ENCODE measurements at regions not wholly inside any gene's neighbourhood (a gene's known extent, or its start where the extent isn't known, plus 50 kb on each side); places are given as distances from the start of the nearest gene placed in this dataset.

- Histone ChIP-seq H3K79me2 (ENCODE audit: control insufficient read depth in 1 of 2, insufficient read depth in 2 of 2, low read length in 2 of 2) (no peaks in the 10 kb centered on the region), H4K5ac (ENCODE audit: insufficient read length, low read depth, low read length) (no peak overlapping the region), H3K23ac (ENCODE audit: insufficient read length) (no peak overlapping the region), H2BK20ac (ENCODE audit: low read length) (no peak overlapping the region), H2BK15ac (ENCODE audit: low read length) (no peak overlapping the region), H2AFZ (ENCODE audit: low read length) (no peak overlapping the region), H3K56ac (replicated peaks; ENCODE audit: insufficient read length, low read depth, low read length) (no peak overlapping the region), H4K20me1 (replicated peaks in 1 of 2; ENCODE audit: control insufficient read depth in 1 of 2, insufficient read depth in 2 of 2, low read length in 2 of 2) (no peaks in the 10 kb centered on the region), H2BK5ac (ENCODE audit: low read depth, low read length) (no peak overlapping the region), H3K9ac (replicated peaks in 1 of 4; ENCODE audit: extremely low read depth in 1 of 4, low read depth in 3 of 4, low read length in 3 of 4) (no peak overlapping the region), H4K8ac (ENCODE audit: extremely low read depth, insufficient read depth, low read length) (no peak overlapping the region), H3K27ac (ENCODE audit: low read depth, low read length) (no peak overlapping the region), H3K9me3 (ENCODE audit: insufficient read depth in 2 of 2, low read depth in 1 of 2, low read length in 1 of 2) (no peaks in the 10 kb centered on the region), H3K27me3 (replicated peaks in 1 of 4; ENCODE audit: control insufficient read depth in 3 of 4, extremely low read depth in 1 of 4, insufficient read depth in 3 of 4, low read length in 3 of 4) (no peaks in the 10 kb centered on the region), H2BK12ac (ENCODE audit: low read depth, low read length) (no peak overlapping the region), H3K14ac (ENCODE audit: insufficient read length) (no peak overlapping the region), H3K4ac (replicated peaks; ENCODE audit: insufficient read length, low read depth, low read length) (no peak overlapping the region), H3K4me3 (ENCODE audit: extremely low read depth in 1 of 4, insufficient read depth in 2 of 4, low read depth in 3 of 4, low read length in 4 of 4) (no peak overlapping the region), H3K23me2 (ENCODE audit: low read depth, low read length) (no peaks in the 10 kb centered on the region), H4K91ac (replicated peaks; ENCODE audit: insufficient read length, low read length) (no peak overlapping the region), H3K18ac (ENCODE audit: extremely low read depth, low read length) (no peak overlapping the region), H3K36me3 (ENCODE audit: control insufficient read depth in 2 of 4, insufficient read depth in 4 of 4, low read length in 3 of 4) (no peaks in the 10 kb centered on the region), H2BK120ac (replicated peaks; ENCODE audit: low read depth, low read length) (no peak overlapping the region), H3K4me1 (replicated peaks in 1 of 4; ENCODE audit: control insufficient read depth in 3 of 4, insufficient read depth in 4 of 4, low read length in 3 of 4) (no peaks in the 10 kb centered on the region), H3K4me2 (ENCODE audit: insufficient read depth in 1 of 2, low read depth in 2 of 2, low read length in 2 of 2) (no peak overlapping the region), H3K79me1 (ENCODE audit: low read depth, low read length) (no peaks in the 10 kb centered on the region), H2AK5ac (ENCODE audit: low read depth, low read length) (no peak overlapping the region)
- ChIA-PET POLR2A (ENCODE audit: partially characterized antibody) (no interaction called here), CTCF (ENCODE audit: partially characterized antibody) (interaction anchor here (0.7 kb wide), 1 partner anchor 32 kb away, joined by 3 read pairs; no protein-coding TSS in a partner anchor)
- TF ChIP-seq BACH1 (IDR thresholded peaks at IDR 0.05; ENCODE audit: low read length): no peak
- no peak for TF ChIP-seq PHF8 (conservative IDR thresholded peaks at IDR 0.05; ENCODE audit: low read depth, low read length)
- no peak for TF ChIP-seq POLR2A (IDR thresholded peaks at IDR 0.05; ENCODE audit: control extremely low read depth in 1 of 2, low read depth in 2 of 2, low read length in 2 of 2)
- no peak for TF ChIP-seq JUN (IDR thresholded peaks at IDR 0.05; ENCODE audit: low read depth, low read length)
- no peak for TF ChIP-seq NRF1 (IDR thresholded peaks at IDR 0.05; ENCODE audit: low read depth, low read length)
- TF ChIP-seq ATF3 (IDR thresholded peaks at IDR 0.05; ENCODE audit: insufficient read depth, low read depth, low read length): no peak
- TF ChIP-seq EGR1 (IDR thresholded peaks at IDR 0.05; ENCODE audit: borderline replicate concordance, low read depth, low read length): no peak
- TF ChIP-seq JUND (IDR thresholded peaks at IDR 0.05; ENCODE audit: low read length): no peak
- TF ChIP-seq TAF7 (optimal IDR thresholded peaks at IDR 0.05; ENCODE audit: borderline replicate concordance, low read depth, low read length): no peak
- TF ChIP-seq, protein P1, sequence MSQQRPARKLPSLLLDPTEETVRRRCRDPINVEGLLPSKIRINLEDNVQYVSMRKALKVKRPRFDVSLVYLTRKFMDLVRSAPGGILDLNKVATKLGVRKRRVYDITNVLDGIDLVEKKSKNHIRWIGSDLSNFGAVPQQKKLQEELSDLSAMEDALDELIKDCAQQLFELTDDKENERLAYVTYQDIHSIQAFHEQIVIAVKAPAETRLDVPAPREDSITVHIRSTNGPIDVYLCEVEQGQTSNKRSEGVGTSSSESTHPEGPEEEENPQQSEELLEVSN (IDR thresholded peaks at IDR 0.05): no peak
- no peak for TF ChIP-seq CBX8 (IDR thresholded peaks at IDR 0.05; ENCODE audit: borderline replicate concordance, low read depth, low read length)
- DNase-seq (ENCODE audit: low read depth in 1 of 2, low spot score in 2 of 2): no peak
- 60% methylated on average over 1 of the region's 1 CpG; no CpG with 5 or more reads in 1 of the 2 experiments for WGBS, 2 experiments (ENCODE audit: extremely low coverage in 1 of 2, insufficient coverage in 1 of 2, insufficient read length in 1 of 2, insufficient replicate concordance in 2 of 2, low coverage in 1 of 2, low lambda C conversion rate in 2 of 2, missing lambda C conversion rate in 1 of 2)
- FAIRE-seq: no peak
These were observed 101.6 kb upstream of the PLPPR5 start for GRCh38 chr1:99106274-99106673.
